Thyroid gland (tissue), 4 donors: ENCODE measurements at regions not wholly inside any gene's neighbourhood (a gene's known extent, or its start where the extent isn't known, plus 50 kb on each side); places are given as distances from the start of the nearest gene placed in this dataset.
A peak's percentile ranks its signal among the peaks of the same experiment; 100 is the strongest.

Experiments used
- DNase-seq, 2 donors: peaks; one replicate each; pipeline ENCODE4 v3.0.0-alpha.2; 2019
- H3K27ac ChIP-seq, 3 donors: fragments of 200-600 bp; sonication (generic); 1 replicate in 2 of 3; 2 replicates in 1 of 3; pipeline ENCODE4 v1.5.1; 2016 to 2019; ENCODE audit warnings: mild to moderate bottlenecking in 1 of 3, moderate library complexity in 1 of 3
- H3K27me3 ChIP-seq: fragments of 200-600 bp; sonication (generic); one replicate; pipeline ENCODE4 v1.5.1; 2019
- H3K36me3 ChIP-seq, 2 donors: fragments of 200-600 bp; sonication (generic); one replicate each; pipeline ENCODE4 v1.5.1; 2016 to 2019
- H3K4me1 ChIP-seq, 2 donors: fragments of 200-600 bp; sonication (generic); one replicate each; pipeline ENCODE4 v1.5.1; 2017 to 2019
- H3K4me3 ChIP-seq, 3 donors: fragments of 200-600 bp; sonication (generic); replicated peaks in 1 of 3; 1 replicate in 2 of 3; 2 replicates in 1 of 3; pipeline ENCODE4 v1.5.1; 2016; ENCODE audit warnings: mild to moderate bottlenecking in 1 of 3
- H3K9me3 ChIP-seq: fragments of 200-600 bp; sonication (generic); one replicate; pipeline ENCODE4 v1.5.1; 2017
- CTCF ChIP-seq, 6 experiments: fragments of 200-600 bp in 3 of 6; fragments of 450-650 bp in 3 of 6; sonication (generic) in 3 of 6; IDR thresholded peaks; one replicate each; pipeline ENCODE4 v1.5.1; 2016 to 2019; ENCODE audit warnings: antibody characterized with exemption in 6 of 6, mild to moderate bottlenecking in 2 of 6, inconsistent platforms in 1 of 6, moderate library complexity in 1 of 6
- POLR2A ChIP-seq, 2 donors: fragments of 450-650 bp; IDR thresholded peaks; one replicate each; pipeline ENCODE4 v1.6.1; 2017; ENCODE audit warnings: antibody characterized with exemption in 2 of 2, mild to moderate bottlenecking in 2 of 2, moderate library complexity in 1 of 2
- WGBS, 2 donors: methylation state at CpG; one replicate each; pipeline ENCODE4 v1.1.5; 2017; 5-methylcytosine and 5-hydroxymethylcytosine counted together
- intact Hi-C: fragments of 100-400 bp; cut with DNase I; formaldehyde crosslinking; loops from one replicate; pipeline ENCODE4 v1.15.1; 2023

DNA sequence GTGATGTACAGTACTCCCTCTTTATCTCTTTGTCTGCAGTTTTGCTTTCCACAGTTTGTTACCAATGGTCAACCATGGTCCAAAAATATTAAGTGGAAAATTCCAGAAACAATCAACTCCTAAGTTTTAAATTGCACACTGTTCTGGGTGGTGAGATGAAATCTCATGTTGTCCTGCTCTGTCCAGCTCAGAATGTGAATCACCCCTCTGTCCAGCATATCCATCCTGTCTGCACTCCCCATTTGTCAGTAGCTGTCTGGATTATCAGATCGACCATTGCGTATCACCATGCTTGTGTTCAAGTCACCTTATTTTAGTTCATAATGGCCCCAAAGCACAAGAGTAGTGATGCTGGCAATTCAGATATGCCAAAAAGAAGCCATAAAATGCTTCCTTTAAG lies 118.2 kb upstream of the PDE4B start:
- no peaks in the 10 kb centered on the region for H3K9me3 ChIP-seq
- intact Hi-C loops: no loop called here
- WGBS, 2 donors: 92 to 100% methylated on average over 2 of the region's 2 CpGs
- H3K27me3 ChIP-seq: no peaks in the 10 kb centered on the region
- no peak overlapping the region for H3K27ac ChIP-seq
- no peaks in the 10 kb centered on the region for H3K36me3 ChIP-seq
- TF ChIP-seq POLR2A (IDR thresholded peaks at IDR 0.05) (no peak), CTCF (IDR thresholded peaks at IDR 0.05) (no peak)
- no peak overlapping the region for H3K4me3 ChIP-seq
- no peaks in the 10 kb centered on the region for H3K4me1 ChIP-seq
- no peak for DNase-seq

GRCh38 chr1:65679773-65680172 lies 112.9 kb upstream of the PDE4B start:
- intact Hi-C loops: no loop called here

DNA sequence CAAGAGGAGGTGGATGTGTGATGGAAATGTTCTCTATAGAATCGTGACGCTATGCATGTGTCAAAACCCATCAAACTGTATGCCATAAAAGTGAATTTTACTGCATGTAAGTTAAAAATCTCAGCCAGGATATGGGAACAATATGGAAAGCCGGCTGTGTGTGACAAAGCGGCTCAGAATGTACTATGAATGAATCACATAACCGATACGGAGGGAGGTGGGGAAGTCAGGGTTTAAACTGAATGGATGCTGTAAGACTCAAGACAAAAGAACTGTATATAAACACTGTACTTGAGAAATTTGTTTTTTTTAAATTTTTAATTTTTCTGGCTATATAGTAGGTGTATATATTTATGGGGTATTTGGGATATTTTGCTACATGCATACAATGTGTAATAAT lies 111.6 kb upstream of the PDE4B start:
- H3K4me1 ChIP-seq: no peaks in the 10 kb centered on the region
- H3K27ac ChIP-seq: no peak overlapping the region
- no peaks in the 10 kb centered on the region for H3K9me3 ChIP-seq
- intact Hi-C loops: no loop called here
- TF ChIP-seq CTCF (IDR thresholded peaks at IDR 0.05) (no peak), POLR2A (IDR thresholded peaks at IDR 0.05) (no peak)
- 80 to 85% methylated on average over 6 of the region's 6 CpGs for WGBS, 2 donors
- no peak for DNase-seq
- H3K36me3 ChIP-seq: no peaks in the 10 kb centered on the region
- no peaks in the 10 kb centered on the region for H3K27me3 ChIP-seq
- no peak overlapping the region for H3K4me3 ChIP-seq

More at GRCh38 chr1:65679773-65680172, 112.9 kb upstream of the PDE4B start:
- H3K27ac ChIP-seq: no peak overlapping the region
- DNase-seq: no peak
- H3K9me3 ChIP-seq: no peaks in the 10 kb centered on the region
- H3K4me1 ChIP-seq: no peaks in the 10 kb centered on the region
- no peak overlapping the region for H3K4me3 ChIP-seq
- no peaks in the 10 kb centered on the region for H3K36me3 ChIP-seq
- 90 to 93% methylated on average over 4 of the region's 4 CpGs for WGBS, 2 donors
- H3K27me3 ChIP-seq: no peaks in the 10 kb centered on the region
- TF ChIP-seq POLR2A (IDR thresholded peaks at IDR 0.05): no peak

GRCh38 chr1:65687428-65688214 lies 105.1 kb upstream of the PDE4B start:
- intact Hi-C loops: no loop called here
- DNase-seq: peak; percentile 85 to 91
- Histone ChIP-seq H3K27me3 (no peaks in the 10 kb centered on the region), H3K9me3 (no peaks in the 10 kb centered on the region), H3K4me3 (no peak overlapping the region), H3K36me3 (no peaks in the 10 kb centered on the region), H3K4me1 (peaks cover 0 to 3% of the 10 kb centered on the region in 2 donors), H3K27ac (no peak overlapping the region)
- TF ChIP-seq POLR2A (IDR thresholded peaks at IDR 0.05): no peak
- peak; percentile 91 to 96 (median 94) for TF ChIP-seq CTCF (IDR thresholded peaks at IDR 0.05)
- WGBS, 2 donors: 17 to 21% methylated on average over 8 of the region's 8 CpGs

DNA sequence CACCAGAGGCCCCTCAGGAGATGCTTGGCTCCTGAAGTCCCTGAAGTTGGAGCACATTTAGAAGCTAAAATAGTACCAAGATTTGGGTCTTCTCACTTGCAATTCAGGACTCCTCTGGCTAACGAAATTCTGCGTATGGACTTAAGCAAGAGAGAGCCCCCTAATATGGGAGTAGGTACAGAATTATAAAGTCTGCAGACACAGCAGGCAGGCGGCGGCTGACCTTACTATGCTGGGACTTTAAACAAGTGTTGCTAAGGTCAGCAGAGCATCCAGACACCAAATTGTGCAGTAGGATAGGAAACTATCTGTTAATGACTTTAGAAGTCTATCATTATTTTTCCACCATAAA lies 104.5 kb upstream of the PDE4B start:
- no peaks in the 10 kb centered on the region for H3K36me3 ChIP-seq
- H3K4me3 ChIP-seq: no peak overlapping the region
- no peak overlapping the region for H3K27ac ChIP-seq
- H3K9me3 ChIP-seq: no peaks in the 10 kb centered on the region
- 86 to 87% methylated on average over 4 of the region's 4 CpGs for WGBS, 2 donors
- peaks cover 0 to 3% of the 10 kb centered on the region in 2 donors for H3K4me1 ChIP-seq
- TF ChIP-seq POLR2A (IDR thresholded peaks at IDR 0.05): no peak
- no peak for TF ChIP-seq CTCF (IDR thresholded peaks at IDR 0.05)
- H3K27me3 ChIP-seq: no peaks in the 10 kb centered on the region
- intact Hi-C loops: no loop called here
- DNase-seq: no peak
